GM12892 (cell line): ENCODE measurements at regions not wholly inside any gene's neighbourhood (a gene's known extent, or its start where the extent isn't known, plus 50 kb on each side); places are given as distances from the start of the nearest gene placed in this dataset.

Experiments used
- POLR2A ChIP-seq: IDR thresholded peaks from 2 replicates; pipeline ENCODE4 v1.6.1; 2011; ENCODE audit warnings: low read depth, low read length, control low read depth
- POLR2AphosphoS5 ChIP-seq: IDR thresholded peaks from 2 replicates; pipeline ENCODE4 v1.6.1; 2011; ENCODE audit warnings: low read depth, low read length, control low read depth
- TAF1 ChIP-seq: IDR thresholded peaks from 2 replicates; pipeline ENCODE4 v1.6.1; 2011; ENCODE audit warnings: low read depth, mild to moderate bottlenecking, control low read depth, low read length, borderline replicate concordance

DNA sequence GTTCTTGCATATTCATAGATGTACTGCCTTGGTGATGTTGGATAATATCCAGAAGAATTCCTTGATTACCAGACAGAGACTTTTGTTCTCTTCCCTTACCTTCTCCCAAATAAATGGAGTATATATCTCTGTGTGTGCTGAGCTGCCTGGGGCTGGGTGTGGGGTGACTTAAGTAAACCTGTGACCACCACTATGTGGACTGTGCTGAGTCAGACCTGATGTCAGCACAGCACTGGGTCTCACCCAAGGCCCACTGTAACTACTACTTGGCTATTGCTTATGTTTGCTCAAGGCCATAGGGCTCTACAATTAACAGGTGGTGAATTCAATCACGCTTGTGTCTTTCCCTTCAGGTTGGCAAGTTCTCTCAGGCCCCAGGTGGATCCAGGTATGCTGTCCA, 145.7 kb upstream of the MDGA2 start:
- TF ChIP-seq TAF1 (no peak), POLR2A (no peak), POLR2AphosphoS5 (no peak)
